NCI-H2107 treated with DMSO at 0.1 percent for 48 hours (cell line): ENCODE measurements at regions not wholly inside any gene's neighbourhood (a gene's known extent, or its start where the extent isn't known, plus 50 kb on each side); places are given as distances from the start of the nearest gene placed in this dataset.

Experiments
- DNase-seq: peaks from one replicate; lab custom pipeline; 2025; ENCODE audit not compliant: unreplicated experiment; lab: John Stamatoyannopoulos, UW

DNA sequence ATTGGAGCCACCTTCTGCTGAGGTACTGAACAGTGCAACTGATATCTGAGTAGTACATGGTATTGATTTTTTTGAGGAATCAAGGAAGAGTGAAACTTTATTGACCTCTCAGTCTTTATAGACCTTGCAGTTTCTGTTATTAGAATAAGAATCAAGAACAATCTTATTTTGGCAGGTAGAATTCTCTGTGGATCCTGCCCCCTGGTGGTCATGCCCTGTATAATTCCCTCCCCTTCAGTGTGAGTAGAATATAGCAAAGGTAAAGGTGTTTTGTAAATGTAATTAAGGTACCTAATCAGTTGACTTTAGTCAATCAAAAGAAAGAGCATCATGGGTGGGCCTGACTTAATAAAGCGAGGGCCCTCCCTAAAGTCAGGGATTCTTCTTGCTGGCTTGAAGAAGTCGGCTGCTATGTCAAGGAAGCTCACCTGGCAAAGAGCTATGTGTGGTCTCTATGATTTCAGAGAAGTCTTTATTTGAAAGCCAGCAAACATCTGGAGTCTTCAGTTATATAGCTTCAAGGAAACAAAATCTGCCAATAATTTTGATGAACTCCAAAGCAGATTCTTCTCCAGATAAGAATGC lies 142.8 kb downstream of the LSM5 start:
- no peak for DNase-seq

DNA sequence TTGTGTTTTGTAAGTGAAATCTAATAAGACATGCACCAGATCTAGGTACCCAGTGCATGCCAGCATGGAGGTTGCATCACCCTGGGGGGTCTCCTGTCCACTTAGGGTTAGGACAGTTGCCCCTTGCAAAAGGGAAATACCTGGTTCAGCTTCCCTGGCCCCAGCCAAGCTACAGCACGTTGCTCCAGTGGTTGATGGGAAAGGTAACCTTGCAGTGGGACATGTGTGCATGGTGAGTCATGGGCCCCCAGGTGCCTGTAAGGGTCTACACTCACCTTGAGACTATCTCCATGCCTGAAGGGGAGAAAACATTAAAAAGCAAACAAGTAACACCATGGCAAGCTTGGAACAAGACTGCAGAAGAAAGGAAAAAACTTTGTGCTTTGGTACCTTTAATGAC lies 143.9 kb downstream of the LSM5 start:
- DNase-seq, result no peak

DNA sequence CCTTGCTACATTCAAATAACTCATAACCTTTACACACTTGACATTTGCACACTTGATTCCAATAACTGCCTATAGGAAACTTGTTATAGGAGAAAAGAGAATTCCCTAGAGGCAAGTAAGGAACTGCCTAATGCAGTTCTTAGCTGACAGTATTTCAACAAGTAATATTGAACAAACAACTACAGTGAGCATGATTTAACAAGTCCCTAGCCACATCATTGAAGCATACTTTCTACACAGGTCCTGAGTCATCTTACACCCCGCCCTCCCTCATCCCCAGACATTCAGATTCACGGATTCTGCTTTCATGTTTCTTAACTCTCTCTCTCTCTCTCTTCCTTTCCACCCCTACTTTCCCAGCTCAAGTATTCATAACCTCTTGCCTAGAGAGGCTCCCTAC lies 153.5 kb downstream of the LSM5 start:
- no peak for DNase-seq

GRCh38 chr7:32335107-32335506 lies 155.1 kb downstream of the LSM5 start:
- no peak for DNase-seq

GRCh38 chr7:32330602-32331001 lies 159.6 kb downstream of the LSM5 start:
- DNase-seq, result no peak

DNA sequence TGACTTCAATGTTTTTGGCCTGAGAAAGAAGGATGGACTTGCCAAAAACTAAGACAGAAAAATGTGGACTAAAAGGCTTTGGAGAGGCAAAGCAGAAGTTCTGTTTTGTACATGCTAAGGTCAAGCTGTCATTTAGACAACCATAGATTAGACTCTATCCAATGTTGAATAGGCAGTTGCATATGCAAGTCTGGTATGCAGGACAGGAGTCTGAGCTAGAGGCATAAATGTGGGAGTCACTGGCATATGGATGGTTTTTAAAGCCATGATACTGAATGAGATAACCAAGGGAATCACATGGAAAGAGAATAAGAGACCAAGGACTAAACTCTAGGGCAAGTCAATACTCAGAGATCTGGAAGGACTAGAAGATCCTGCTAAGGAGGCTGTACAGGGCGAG lies 164.1 kb downstream of the LSM5 start:
- no peak for DNase-seq

- DNase-seq, result no peak
These were observed 166.5 kb downstream of the LSM5 start for GRCh38 chr7:32323712-32324111.

GRCh38 chr7:32319012-32319382 lies 171.2 kb downstream of the LSM5 start:
- DNase-seq, result no peak

- no peak for DNase-seq
These were observed 171.7 kb downstream of the LSM5 start for GRCh38 chr7:32318300-32319011.

DNA sequence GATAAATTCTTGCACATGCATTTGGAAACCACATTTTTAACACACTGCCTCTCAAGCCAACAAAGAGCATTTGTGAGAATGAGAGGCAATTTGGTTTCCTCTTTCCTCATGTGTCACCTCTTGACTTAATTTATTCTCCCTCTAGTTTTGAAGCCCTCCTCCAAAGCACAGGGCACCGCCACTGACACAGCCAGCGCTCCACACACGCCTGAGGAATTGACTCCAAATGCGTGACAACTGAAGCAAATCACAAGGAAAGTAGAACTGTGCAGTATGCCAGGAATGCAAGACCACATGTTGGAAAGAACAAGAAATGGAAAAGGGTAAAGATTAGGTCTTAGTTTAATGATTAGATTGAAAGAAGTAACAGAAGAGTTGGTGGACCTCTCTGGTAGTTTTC lies 173.3 kb downstream of the LSM5 start:
- peak; percentile 37 for DNase-seq

GRCh38 chr7:32314761-32315160 lies 175.4 kb downstream of the LSM5 start:
- DNase-seq, result no peak

DNA sequence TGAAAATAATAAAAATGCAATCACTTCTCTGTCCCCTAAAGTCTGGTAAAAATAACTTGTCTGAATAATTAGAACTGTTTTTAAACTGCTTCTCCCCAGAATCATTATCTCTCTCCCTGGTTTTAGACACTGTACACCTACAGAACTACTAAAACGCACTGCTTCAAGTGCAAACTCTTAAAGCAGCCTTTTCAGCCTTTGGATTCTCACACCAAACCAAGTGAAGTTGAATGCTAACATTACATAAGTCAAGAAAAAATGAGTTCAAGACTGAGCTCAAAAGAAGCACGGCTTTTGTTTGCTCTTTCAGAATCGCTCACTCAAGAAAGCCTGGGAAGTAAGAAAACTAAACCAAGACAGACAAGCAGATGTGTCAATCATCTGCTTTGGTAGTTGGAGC lies 188.8 kb downstream of the LSM5 start:
- no peak for DNase-seq

GRCh38 chr7:32299133-32299702 lies 191.0 kb downstream of the LSM5 start:
- DNase-seq, result no peak

- no peak for DNase-seq
These were observed 191.6 kb downstream of the LSM5 start for GRCh38 chr7:32298408-32299132.

DNA sequence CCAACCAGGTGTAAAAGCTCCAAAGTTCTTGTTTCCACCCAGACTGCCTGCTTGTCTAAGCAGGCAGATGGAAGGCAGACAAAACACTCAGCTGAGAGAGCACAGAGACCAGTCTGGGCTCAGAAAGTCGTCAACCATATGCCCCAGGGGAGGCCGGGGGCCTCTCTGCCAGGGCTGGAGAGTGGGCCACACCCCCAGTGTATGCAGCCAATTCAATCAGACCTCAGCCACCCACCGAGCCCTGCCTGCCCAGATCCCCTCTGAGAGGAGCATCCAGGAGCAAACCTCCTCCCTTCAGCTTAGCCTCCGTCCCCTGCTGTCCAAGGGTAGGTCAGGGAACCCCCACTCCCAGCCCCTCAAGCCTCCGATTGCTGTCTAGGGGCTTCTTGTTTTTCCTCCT lies 196.3 kb downstream of the LSM5 start:
- no peak for DNase-seq

GRCh38 chr7:32289651-32290414 lies 200.3 kb downstream of the LSM5 start:
- peak; percentile 73 for DNase-seq

GRCh38 chr7:32285698-32286097 lies 204.5 kb downstream of the LSM5 start:
- no peak for DNase-seq

DNA sequence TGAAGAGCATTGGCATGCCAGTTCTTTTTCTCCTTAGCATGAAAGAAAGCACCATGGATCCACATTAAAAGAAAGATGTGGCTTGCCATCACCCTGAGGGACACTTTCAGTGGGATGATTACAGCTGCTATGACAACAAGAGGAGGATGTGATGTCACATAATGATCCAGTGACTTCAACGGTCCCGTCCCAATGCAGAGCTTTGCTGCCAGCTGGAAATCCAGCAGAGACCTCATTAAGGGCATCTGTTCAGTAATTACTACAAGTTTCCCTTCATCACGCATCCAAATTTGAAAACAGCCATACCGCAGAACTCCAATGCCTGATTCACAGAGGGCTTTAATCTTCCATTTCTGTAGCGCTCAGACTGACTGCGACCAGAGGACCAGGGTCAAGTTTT lies 206.6 kb downstream of the LSM5 start:
- no peak for DNase-seq

DNA sequence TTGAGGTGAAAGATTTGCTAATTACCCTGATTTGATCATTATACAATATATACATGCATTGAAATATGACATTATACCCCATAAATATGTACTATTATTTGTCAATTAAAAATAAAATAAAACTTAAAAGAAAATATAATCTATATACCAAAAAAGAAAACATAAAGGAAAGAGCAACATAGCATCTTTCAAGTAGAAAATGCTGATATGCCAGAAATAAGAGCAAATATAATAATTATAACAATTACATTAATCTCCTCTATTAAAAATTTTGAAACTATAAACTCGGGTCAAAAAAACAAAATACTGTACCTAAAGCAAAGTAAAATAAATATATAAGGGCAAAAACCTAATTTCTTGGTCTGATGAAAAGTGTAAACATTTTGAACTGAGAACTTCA lies 209.3 kb upstream of the PDE1C start:
- DNase-seq, result no peak

GRCh38 chr7:32275216-32276009 lies 205.2 kb upstream of the PDE1C start:
- no peak for DNase-seq

GRCh38 chr7:32273297-32273696 lies 203.1 kb upstream of the PDE1C start:
- no peak for DNase-seq
